ENCODE measurements at regions not wholly inside any gene's neighbourhood (a gene's known extent, or its start where the extent isn't known, plus 50 kb on each side); places are given as distances from the start of the nearest gene placed in this dataset.
A peak's percentile ranks its signal among the peaks of the same experiment; 100 is the strongest.
"Not testable (repeated sequence)": the region's sequence is repeated elsewhere in the genome, so short reads cannot be mapped to it uniquely, and the experiment has no call there.

GRCh38 chr7:149599636-149600206, 102.1 kb upstream of the ZNF746 start:
- intact Hi-C loops (cut with DNase I): no loop called here
- no peak for DNase-seq
- Histone ChIP-seq H3K4me1 (peaks cover 0 to 9% of the 10 kb centered on the region in 2 donors), H3K4me3 (no peak overlapping the region), H3K27me3 (no peaks in the 10 kb centered on the region), H3K27ac (no peak overlapping the region), H3K9me3 (no peaks in the 10 kb centered on the region), H3K36me3 (peaks cover 0 to 54% of the 10 kb centered on the region in 2 donors)
- no peak for TF ChIP-seq CTCF (IDR thresholded peaks at IDR 0.05)
- ATAC-seq: no peak

GRCh38 chr7:149598721-149599308, 101.2 kb upstream of the ZNF746 start:
- H3K9me3 ChIP-seq: no peaks in the 10 kb centered on the region
- H3K36me3 ChIP-seq: peaks cover 0 to 56% of the 10 kb centered on the region in 2 donors
- DNase-seq (peak in 1 of 4 donors; percentile 11), ATAC-seq (peak; percentile 87)
- no peak overlapping the region for H3K4me3 ChIP-seq
- H3K4me1 ChIP-seq: peaks cover 0 to 9% of the 10 kb centered on the region in 2 donors
- no peaks in the 10 kb centered on the region for H3K27me3 ChIP-seq
- no peak for TF ChIP-seq CTCF (IDR thresholded peaks at IDR 0.05)
- no peak overlapping the region for H3K27ac ChIP-seq
- intact Hi-C loops (cut with DNase I): no loop called here

- H3K4me1 ChIP-seq; DNase-seq; H3K4me3 ChIP-seq; intact Hi-C loops (cut with DNase I); H3K27ac ChIP-seq; ATAC-seq; H3K9me3 ChIP-seq; H3K27me3 ChIP-seq: not testable (repeated sequence)
- peaks cover 0 to 57% of the 10 kb centered on the region in 2 donors for H3K36me3 ChIP-seq
Measured at GRCh38 chr7:149597789-149598188, 100.2 kb upstream of the ZNF746 start.

GRCh38 chr7:149595541-149595940, 97.9 kb upstream of the ZNF746 start:
- intact Hi-C loops (cut with DNase I): no loop called here
- Histone ChIP-seq H3K27me3 (no peaks in the 10 kb centered on the region), H3K4me1 (peaks cover 0 to 5% of the 10 kb centered on the region in 2 donors), H3K4me3 (no peak overlapping the region), H3K27ac (no peak overlapping the region), H3K36me3 (peaks cover 0 to 56% of the 10 kb centered on the region in 2 donors), H3K9me3 (no peaks in the 10 kb centered on the region)
- DNase-seq (no peak), ATAC-seq (no peak)
- no peak for TF ChIP-seq CTCF (IDR thresholded peaks at IDR 0.05)

- ATAC-seq (no peak), DNase-seq (no peak)
- TF ChIP-seq CTCF (IDR thresholded peaks at IDR 0.05): no peak
- intact Hi-C loops (cut with DNase I): no loop called here
- Histone ChIP-seq H3K36me3 (peaks cover 0 to 60% of the 10 kb centered on the region in 2 donors), H3K27me3 (no peaks in the 10 kb centered on the region), H3K4me1 (peaks cover 0 to 4% of the 10 kb centered on the region in 2 donors), H3K9me3 (no peaks in the 10 kb centered on the region), H3K4me3 (no peak overlapping the region), H3K27ac (no peak overlapping the region)
Measured at GRCh38 chr7:149595078-149595477, 97.5 kb upstream of the ZNF746 start.

- TF ChIP-seq CTCF (IDR thresholded peaks at IDR 0.05): no peak
- DNase-seq (no peak), ATAC-seq (no peak)
- H3K27me3 ChIP-seq: no peaks in the 10 kb centered on the region
- no peak overlapping the region for H3K4me3 ChIP-seq
- intact Hi-C loops (cut with DNase I): no loop called here
- no peak overlapping the region for H3K27ac ChIP-seq
- peaks cover 0 to 6% of the 10 kb centered on the region in 2 donors for H3K9me3 ChIP-seq
- no peaks in the 10 kb centered on the region for H3K4me1 ChIP-seq
- peaks cover 0 to 92% of the 10 kb centered on the region in 2 donors for H3K36me3 ChIP-seq
Measured at GRCh38 chr7:149588930-149589329, 91.3 kb upstream of the ZNF746 start.

All from left lung (tissue), 4 donors.